Inferior parietal cortex (tissue), 1 donor: ENCODE measurements at regions not wholly inside any gene's neighbourhood (a gene's known extent, or its start where the extent isn't known, plus 50 kb on each side); places are given as distances from the start of the nearest gene placed in this dataset.
A peak's percentile ranks its signal among the peaks of the same experiment; 100 is the strongest.
"Not testable (repeated sequence)": the region's sequence is repeated elsewhere in the genome, so short reads cannot be mapped to it uniquely, and the experiment has no call there.

Experiments
- DNase-seq: peaks from one replicate; pipeline ENCODE4 v3.0.0-alpha.2; 2016; ENCODE audit errors: extremely low spot score

- no peak for DNase-seq
These were observed 480.2 kb upstream of the RUNX1 start for GRCh38 chr21:35529171-35529863.

GRCh38 chr21:35528116-35529042 is 479.3 kb upstream of the RUNX1 start:
- DNase-seq: no peak

- DNase-seq: no peak
These were observed 478.3 kb upstream of the RUNX1 start for GRCh38 chr21:35527358-35527757.

- DNase-seq: no peak
These were observed 476.3 kb upstream of the RUNX1 start for GRCh38 chr21:35525443-35525842.

- DNase-seq: no peak
These were observed 472.9 kb upstream of the RUNX1 start for GRCh38 chr21:35521852-35522505.

GRCh38 chr21:35521293-35521692 is 472.2 kb upstream of the RUNX1 start:
- no peak for DNase-seq

GRCh38 chr21:35520856-35521255 is 471.8 kb upstream of the RUNX1 start:
- DNase-seq: no peak

- DNase-seq: no peak
These were observed 471.2 kb upstream of the RUNX1 start for GRCh38 chr21:35520302-35520701.

- DNase-seq: no peak
These were observed 468.8 kb upstream of the RUNX1 start for GRCh38 chr21:35517865-35518264.

GRCh38 chr21:35516292-35516691 is 467.2 kb upstream of the RUNX1 start:
- not testable (repeated sequence) for DNase-seq

GRCh38 chr21:35512346-35512745 is 463.2 kb upstream of the RUNX1 start:
- no peak for DNase-seq

GRCh38 chr21:35511696-35512162 is 462.6 kb upstream of the RUNX1 start:
- DNase-seq: no peak

- DNase-seq: no peak
These were observed 462.0 kb upstream of the RUNX1 start for GRCh38 chr21:35510957-35511695.

GRCh38 chr21:35510294-35510693 is 461.2 kb upstream of the RUNX1 start:
- DNase-seq: no peak

- no peak for DNase-seq
These were observed 460.1 kb upstream of the RUNX1 start for GRCh38 chr21:35509001-35509704.

GRCh38 chr21:35508139-35508888 is 459.2 kb upstream of the RUNX1 start:
- peak; percentile 39 for DNase-seq

GRCh38 chr21:35507181-35507759 is 458.2 kb upstream of the RUNX1 start:
- DNase-seq: no peak

GRCh38 chr21:35506771-35507170 is 457.7 kb upstream of the RUNX1 start:
- no peak for DNase-seq

- no peak for DNase-seq
These were observed 457.2 kb upstream of the RUNX1 start for GRCh38 chr21:35506352-35506751.

GRCh38 chr21:35504951-35505466 is 455.9 kb upstream of the RUNX1 start:
- no peak for DNase-seq
